Left lobe of liver (tissue), 2 donors: ENCODE measurements at regions not wholly inside any gene's neighbourhood (a gene's known extent, or its start where the extent isn't known, plus 50 kb on each side); places are given as distances from the start of the nearest gene placed in this dataset.

Experiments used
- ATAC-seq: fragments of 200-7000 bp; cut with Tn5 transposase; one replicate; pipeline ENCODE4 v1.9.1; 2020; ENCODE audit warnings: mild to moderate bottlenecking, moderate library complexity
- DNase-seq: peaks from one replicate; pipeline ENCODE4 v3.0.0-alpha.2; 2020; ENCODE audit warnings: low spot score
- donor health status: DM: no; HTN: no; CAD: no; lungs with moderate emphysema.
- donor health status: DM: no; HTN: yes; CAD: no.

DNA sequence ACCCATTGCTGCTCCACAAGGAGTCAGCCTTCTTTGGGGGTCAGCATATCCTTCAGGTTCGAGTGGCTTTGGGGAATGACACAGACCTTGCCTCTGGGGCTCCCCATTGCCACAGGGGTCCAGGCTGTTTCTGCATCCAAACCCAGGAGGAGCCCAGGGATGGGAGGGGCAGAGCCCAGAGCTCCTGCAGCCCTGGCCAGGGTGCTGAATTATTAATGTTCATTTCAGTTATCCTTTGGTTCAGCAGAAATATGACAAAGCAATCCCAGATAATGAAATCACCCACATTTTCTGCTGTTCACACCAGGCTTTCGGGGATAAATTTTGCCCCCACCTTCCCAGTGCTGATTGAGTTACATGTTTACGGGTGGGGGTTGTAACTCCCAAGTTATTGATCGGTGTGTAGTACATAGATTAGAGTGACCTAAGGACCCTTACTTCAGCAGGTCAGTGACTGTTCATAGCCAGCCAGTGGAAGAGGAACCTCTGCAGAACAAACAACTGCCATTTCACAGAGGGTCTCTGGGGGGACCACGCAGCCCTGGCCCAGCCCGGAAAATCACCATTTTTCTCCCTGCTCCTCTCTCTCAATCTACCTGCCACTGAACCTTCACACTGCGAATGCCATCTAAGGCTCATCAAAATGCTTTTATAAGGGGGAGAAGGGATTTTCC lies 240.3 kb upstream of the N4BP1 start:
- DNase-seq (no peak), ATAC-seq (no peak)

DNA sequence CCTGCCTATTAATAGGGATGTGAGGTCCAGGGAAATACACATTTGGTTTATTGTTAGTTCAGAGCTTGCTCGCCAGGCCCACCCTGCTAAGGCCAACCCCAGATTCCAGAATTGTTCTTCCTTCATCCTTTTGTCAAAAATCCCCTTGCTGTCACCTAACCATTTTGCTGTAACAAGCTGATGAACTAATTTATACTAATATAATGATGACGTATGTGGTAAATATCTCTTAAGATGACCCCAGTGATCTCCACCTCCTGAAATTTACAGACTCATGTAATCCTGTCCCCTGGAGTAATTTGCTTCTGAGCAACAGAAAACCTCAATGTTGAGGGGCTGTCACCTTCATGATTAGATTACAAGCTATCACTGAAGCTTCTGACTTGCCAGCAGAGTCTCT lies 236.3 kb upstream of the N4BP1 start:
- ATAC-seq (no peak), DNase-seq (no peak)

DNA sequence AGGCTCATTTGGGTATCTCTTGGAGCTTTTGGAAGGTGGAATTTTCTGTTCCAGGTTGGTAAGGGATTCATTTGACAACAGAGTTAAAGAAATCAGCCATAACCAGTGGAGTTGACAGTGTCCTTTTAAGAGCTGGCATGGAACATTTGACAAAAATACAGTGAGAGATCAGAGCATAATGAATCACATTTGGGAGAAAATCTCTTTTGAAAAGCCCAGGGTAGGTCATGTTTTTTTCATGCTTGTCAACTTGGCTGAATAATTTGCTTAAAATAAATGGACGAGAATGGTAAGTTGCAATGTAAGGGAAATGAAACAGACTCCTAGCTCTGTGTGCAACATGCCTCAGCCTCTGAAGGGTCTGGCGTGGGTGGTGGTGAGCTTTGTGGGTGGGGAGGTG lies 235.3 kb upstream of the N4BP1 start:
- no peak for DNase-seq
- no peak for ATAC-seq

DNA sequence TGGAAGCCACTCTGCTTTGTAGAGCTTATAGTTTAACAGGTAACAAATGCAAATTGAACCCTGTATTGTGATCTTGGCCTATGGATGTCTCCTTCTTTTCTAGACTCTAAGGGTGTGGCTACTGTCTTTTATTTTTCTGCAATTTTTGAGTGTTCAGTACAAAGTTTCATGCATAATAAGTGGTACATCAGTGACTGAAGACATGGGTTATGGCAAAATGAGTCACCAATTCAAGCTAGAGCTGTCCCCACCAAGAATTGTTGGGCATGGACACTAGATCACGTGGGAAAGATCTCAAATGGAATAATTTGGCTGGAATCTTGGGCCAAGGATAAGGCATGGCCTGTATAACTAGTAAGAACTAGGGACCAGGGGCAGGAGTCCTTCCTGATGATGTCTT lies 228.4 kb upstream of the N4BP1 start:
- ATAC-seq (no peak), DNase-seq (no peak)

DNA sequence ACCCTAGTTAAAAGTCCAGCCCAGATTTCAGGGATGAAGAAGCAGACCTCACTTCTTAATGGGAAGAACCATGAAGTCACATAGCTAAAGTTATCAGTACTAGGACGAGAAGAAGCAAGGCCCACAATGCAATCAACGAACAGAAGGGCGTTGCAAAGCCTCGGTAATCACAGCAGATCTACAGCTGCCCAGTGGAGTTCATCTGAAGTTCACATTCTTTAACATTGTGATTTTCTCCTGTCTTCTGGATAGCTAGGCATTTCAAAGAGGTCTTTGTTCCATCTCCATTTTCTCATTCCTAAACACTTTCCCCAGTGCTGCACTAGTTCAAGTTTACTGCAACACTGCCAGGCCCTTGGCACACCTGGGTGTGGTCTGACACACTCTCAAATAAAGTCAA lies 226.7 kb upstream of the N4BP1 start:
- ATAC-seq (no peak), DNase-seq (no peak)

DNA sequence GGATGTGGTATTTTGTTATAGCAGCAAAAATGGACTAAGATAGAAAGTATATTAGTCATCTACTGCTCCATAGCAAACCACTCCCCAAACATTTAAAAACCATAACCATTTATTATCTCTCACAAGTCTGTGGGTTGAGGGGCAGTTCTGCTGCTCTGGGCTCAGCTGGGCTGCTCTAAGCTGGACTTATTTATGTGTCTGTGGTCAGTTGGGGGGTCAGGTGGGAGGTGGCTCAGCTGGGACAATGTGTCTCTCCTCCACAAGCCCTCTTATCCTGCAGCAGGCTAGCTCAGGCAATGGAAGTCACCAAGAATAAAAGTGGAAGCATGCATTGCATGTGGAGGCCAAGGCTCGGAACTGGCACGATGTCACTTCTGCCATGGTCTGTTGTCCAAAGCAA lies 226.1 kb upstream of the N4BP1 start:
- DNase-seq = no peak

DNA sequence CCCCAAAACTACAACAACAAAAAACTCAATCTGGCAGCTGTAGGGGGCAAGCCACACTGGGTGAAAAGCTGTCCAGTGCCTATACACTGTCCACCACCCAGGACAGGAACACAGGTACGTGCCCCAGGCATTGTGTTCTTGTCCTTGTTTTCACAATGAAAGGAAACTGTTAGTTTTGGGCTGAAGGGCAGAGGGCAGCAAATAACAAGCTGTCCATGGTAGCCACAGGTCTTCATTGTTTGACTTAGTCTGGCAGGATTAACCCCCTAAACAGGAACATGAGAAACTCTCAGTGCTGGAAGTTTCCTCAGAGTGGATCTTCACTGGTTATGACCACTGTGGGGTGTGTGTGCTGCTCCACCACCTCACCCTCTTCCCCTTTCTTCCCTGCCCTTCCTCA lies 224.6 kb upstream of the N4BP1 start:
- DNase-seq (no peak), ATAC-seq (no peak)

More for the DNA sequence above, 226.1 kb upstream of the N4BP1 start:
- ATAC-seq = no peak

DNA sequence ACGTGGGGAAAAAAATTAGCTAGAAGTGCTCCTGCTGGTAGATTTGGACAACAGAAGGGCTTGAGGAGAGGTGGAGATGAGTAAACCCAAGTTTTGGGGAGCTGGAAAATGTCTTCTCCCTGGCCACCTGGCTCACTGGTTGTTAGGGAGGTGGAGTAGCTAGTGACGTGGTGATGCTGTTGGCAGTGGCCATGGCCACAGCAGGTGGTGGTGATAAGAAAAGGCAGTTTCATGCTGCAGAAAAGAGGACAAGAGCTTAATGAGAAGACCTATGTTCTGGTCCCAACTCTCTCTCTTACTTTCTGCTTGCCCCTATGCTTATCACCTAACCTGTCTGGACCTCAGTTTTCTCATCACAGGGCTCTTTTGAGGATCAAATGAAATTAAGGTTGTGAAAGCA lies 223.5 kb upstream of the N4BP1 start:
- no peak for DNase-seq
- ATAC-seq = no peak

DNA sequence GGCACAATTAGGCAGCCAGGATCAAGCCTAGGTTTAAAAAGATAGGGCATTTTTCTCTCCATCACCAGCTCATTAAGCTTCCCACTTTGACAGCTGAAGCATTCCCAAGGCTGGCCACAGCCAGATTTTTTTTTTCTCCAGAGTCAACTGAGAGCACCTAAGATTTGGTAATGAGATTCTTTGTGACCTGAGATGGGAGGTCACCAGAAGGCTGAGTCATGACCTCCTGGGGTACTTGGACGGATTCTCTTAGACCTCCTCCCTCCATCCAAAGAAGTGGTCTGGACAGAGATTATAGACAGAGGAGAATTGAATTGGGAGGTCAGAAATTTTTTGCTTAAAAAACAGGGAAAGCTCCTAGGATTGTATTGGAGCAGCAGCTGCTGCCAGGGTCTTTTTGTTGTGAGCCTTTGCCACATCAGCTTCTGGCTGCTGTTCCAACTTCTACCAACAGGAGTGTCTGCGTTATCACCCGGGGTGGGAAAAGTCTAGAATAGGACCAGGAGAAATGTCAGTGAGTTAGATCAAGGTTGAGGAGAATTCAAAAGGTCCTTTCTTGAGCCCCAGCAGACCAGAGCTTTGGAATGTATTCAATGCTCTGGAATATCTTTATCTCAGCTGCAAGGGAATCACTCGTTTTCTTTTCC lies 221.2 kb upstream of the N4BP1 start:
- ATAC-seq (no peak), DNase-seq (no peak)

DNA sequence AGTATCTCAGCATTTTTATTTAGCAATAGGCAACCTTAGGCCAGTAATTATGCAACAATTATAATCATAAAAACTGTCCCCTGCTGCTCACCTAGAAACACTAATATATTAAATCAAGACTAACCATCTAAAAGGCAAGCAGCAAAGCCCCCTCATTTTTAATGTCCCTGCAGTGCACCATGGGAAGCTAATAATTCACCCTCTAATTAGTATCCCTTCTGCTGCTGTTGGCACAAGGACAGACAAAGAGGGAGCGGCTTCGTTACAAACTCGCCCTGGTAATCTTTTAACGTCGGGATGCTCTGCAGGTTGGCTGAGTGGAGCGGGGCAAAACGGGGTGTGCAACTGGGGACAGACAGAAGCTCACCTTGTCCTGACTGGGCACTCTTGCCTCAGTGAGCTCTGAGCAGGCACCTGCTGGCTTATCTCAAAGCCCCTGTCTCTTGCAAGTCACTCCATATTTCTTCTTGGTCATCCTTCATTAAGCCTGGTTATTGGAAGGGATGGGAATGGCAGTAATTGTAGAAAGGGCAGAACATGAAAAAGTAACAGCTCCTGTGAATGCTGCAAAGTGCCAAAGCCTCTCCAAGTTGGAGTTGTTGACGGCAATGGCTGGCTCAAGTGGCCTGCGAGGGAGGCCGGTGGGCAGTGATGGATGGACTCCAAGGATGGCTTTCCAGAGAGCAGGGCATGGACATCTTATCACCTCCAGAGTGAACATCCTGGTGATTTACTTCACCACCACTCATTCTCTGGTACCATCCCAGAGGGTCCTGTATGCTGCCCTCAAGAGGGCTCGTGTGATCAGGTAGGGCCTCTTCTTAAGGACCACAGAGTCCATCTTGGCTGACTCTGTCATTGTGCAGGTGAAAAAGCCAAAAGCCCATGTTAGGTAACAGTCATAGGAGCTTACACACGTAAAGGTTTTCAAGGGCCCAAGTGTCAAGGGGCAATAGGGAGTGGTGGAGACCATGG lies 219.6 kb upstream of the N4BP1 start:
- ATAC-seq (no peak), DNase-seq (no peak)

DNA sequence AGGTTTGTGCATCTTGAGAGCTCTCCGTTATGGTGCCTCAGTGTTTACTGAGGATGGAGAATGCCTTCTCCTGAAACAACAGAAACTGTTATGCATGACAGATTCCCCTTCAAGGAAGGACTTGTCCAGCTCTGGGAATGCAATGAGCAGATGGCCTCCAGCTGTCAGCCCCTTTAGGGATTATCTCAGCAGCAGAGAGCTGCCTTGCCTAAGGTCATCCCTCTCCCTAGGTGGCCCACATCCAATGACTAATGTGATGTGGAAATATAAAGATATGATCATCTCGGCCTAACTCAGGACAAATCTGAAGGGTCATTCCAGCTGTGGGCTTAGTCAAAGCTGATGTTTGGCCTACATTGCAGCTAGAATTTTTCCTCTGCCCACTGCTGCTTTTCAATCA lies 214.3 kb upstream of the N4BP1 start:
- DNase-seq (no peak), ATAC-seq (no peak)

DNA sequence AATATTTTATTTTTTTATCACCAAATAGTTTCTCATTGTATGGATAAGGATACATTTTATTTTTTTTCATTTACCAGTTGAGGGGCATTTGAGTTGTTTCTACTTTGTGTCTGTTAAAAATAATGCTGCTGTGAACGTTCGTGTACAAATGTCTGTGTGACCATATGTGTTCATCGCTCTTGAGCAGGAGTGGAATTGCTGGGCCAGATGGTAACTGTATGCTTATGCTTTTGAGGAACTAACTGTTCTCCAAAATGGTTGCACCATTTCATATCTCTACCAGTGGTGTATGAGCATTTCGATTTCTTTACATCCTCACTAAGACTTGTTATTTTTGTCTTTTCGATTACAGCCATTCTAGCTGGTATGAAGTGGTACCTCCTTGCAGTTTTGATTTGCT lies 212.5 kb upstream of the N4BP1 start:
- ATAC-seq = no peak
- DNase-seq = no peak

DNA sequence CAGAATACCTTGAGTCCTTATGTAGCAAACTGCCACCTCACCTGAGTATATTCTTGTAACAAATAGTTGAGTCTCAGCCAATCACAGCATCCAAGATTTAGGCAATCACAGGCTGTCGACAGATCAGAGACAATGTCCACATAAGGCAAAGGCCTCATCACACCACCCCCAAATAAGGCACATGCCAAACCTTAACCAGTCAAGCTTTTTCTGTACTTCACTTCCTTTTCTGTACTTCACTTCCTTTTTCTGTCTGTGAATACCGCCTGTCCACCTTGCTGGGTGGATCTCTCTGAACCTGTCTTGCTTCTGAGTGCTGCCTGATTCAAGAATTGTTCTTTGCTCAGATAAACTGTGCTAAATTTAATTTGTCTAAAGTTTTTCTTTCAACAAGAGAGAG lies 210.4 kb upstream of the N4BP1 start:
- DNase-seq (no peak), ATAC-seq (no peak)

DNA sequence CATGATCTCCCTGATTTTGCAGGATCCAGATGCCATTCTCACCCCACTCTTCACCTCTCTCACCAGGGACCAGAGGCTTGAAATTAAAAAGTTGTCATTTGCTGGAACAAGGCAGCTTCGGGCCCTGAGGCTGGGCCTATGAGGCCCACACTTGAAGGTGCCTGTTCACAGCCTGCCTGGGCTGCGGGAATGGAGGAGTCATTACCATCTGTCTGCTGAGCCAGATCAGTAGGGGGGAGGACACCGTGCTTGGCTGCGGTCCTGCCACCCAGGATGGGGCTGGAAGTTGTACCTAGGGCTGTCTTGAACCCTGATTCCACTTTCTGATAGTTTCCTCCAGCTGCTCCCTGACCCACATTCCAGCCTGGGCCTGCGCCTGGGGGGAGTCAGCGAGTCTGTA lies 208.3 kb upstream of the N4BP1 start:
- DNase-seq = no peak
- no peak for ATAC-seq

DNA sequence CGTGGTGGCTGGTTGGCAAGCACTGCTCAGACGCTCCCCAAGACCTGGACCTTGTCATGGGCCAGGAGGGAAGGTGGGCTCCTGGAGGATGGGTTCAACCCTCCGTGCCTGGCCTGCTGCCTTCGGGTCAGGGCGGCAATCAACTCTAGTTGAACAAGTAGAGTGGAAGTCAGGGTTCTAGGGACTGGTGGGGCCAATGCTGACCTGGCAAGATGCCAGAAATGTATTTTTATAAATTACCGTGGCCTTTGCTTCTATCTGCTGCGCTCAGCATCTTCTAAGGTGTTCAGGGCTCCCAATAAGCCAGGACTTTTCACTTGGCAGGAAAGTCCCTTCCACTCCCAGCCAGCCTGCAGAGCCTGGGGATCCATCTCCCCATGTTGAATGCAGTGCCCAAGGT lies 207.1 kb upstream of the N4BP1 start:
- DNase-seq (no peak), ATAC-seq (no peak)

DNA sequence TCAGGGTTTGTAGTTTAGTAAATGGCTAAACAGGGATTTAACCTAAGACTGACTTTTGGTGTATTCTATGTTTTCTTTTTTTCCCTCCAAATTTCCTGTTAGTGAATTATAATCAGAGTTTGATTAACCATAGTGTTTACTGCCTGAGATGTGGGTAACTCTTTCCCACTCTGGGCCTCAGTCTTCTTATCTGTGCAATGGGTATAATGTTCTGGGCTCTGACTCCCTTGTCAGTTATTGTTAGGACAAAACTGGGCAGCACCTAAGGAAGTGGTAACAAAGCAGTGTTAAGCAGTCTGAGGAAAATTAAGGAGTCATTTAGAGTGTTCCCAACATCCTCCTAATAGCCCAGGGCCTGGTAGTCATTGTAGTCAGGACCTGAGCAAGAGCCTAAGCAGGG lies 206.4 kb upstream of the N4BP1 start:
- ATAC-seq (no peak), DNase-seq (no peak)

DNA sequence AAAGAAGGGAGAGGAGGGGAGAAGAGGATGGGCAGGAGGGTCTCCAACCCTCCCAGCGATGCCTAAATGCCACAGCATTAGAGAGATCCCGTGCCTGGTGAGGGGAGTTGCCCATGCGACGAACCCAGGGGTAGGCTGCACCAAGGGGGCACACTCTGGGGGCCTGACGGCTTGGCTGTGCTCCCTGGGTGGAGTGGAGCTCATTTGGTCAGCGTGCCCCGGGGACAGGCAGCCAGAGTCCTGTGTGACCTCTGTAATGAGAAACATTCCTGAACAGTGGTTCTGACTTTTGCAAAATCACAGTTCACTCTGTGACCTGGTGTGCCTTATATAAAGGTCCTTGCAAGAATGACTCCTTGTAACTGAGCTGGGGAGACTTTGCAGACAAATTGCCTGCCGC lies 205.0 kb upstream of the N4BP1 start:
- ATAC-seq = no peak
- no peak for DNase-seq

DNA sequence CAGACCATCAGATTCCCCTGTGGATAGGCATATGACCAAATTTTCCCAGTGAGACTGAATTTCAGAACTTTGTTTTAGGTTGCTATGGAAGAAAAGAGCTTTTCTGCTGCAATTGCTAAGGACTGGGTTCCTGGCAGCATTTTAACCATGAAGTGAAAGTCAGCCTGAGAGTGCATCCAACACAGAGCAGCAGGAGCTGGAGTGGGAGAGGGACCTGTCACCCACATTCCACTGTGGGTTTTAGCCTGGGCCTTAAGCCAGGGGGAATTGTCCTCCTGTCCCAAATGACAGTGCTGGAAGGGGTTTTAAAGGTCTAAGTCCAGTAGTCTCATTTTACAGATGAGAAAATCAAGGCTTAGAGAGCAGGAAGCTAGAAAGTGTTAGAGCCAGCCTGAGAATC lies 203.5 kb upstream of the N4BP1 start:
- ATAC-seq = no peak

DNA sequence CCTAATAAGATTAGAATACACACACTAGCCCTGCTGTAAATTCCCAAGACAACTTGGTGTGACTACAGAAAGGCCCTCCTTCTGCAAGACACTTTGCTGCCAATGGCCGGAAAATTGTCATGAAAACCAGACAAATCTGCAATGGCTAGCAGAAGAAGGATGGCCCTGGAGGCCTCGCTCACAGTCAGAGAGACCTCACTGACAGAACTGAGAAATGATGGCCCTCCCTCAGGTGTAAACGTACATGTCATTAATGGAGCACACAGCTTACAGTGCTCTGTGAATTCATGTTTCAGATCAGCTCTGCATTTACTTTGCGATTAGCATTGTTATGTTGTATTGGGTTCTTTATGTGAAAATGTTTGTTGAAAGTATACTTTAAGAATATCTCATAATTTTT lies 202.9 kb upstream of the N4BP1 start:
- no peak for ATAC-seq
- no peak for DNase-seq

More for the DNA sequence above, 203.5 kb upstream of the N4BP1 start:
- no peak for DNase-seq

DNA sequence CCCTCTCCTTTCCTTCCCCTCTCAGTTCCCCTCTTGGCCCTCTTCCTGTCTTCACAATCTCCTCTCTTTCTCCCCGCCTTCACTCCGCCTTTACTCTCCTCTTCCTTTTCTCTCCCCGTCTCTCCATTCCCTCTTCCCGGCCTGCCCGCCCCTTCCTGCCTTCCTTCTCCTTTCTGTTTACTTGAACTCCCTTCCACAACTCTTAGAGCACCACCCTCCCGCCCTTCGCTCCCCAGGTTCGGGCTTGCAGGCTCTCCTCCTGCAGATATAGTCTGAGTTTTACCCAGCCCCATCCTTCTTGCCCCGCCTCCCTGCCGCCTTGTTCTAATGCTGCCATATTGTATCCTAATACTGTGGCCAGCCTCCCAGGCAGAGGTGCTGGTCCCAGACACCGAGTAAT lies 201.5 kb upstream of the N4BP1 start:
- DNase-seq = no peak
- no peak for ATAC-seq

DNA sequence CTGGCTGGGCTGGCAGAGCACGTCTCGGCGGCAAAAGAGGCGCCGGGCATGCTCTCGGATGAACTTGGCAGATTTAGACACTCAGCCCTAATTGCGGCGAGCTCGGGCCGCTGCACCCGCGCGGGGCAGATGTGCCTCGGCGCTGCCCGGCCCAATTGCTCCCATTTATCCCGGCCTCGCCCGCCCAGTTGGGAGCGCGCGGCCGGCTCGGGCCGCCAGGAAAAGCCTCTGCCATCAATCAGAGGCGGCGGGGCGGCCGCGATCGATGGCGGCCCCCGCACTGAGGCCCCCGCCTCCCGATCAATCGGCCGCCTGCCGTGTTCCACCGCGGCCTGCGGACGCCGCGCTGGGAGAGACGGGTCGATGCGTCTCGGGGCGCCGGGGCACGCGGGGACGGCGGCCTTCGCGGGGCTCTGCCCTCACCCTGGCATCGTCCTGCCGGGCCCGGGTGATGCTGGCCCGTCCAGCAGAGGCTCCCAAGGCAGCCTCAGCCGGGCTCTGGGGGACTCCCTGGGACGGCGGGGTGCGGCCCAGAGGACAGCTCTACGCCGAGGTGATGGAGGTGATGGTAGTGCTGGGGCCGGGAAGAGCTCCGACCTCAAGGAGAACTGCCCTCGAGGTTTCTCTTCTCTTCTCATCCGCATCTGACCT lies 200.9 kb upstream of the N4BP1 start:
- no peak for DNase-seq
- peak; percentile 43 for ATAC-seq

DNA sequence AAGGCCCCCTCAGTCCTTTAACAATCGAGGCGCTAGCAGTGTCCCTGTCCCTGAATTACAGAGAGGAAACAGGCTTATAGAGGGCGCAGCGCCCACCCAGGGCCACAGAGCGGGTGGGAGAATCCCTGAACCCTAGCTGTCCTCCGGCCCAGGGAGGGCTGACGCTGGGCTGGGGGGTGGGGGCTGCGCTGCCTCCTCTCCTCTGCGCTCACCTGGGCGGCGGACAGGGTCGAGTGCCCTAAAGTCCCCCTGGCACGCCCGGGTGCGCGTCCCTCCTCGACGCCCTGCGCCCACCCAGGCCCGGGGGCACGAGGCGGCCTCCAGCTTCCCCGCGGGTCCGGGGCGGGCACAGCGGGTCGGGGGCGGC lies 200.4 kb upstream of the N4BP1 start:
- DNase-seq = no peak

More for the DNA sequence above, 200.4 kb upstream of the N4BP1 start:
- no peak for ATAC-seq
